HepG2 (cell line): ENCODE measurements at regions not wholly inside any gene's neighbourhood (a gene's known extent, or its start where the extent isn't known, plus 50 kb on each side); places are given as distances from the start of the nearest gene placed in this dataset.

Source experiments
- ATAC-seq: fragments of 200-7000 bp; cut with Tn5 transposase; 3 replicates; pipeline ENCODE4 v1.9.1; 2020; ENCODE audit warnings: mild to moderate bottlenecking, moderate library complexity
- BruUV-seq: library from RNA; stranded (reverse); fragments of 400-500 nt; replicated peaks from 2 replicates; lab custom pipeline; 2021; lab: Mats Ljungman, UMichigan
- CTCF ChIA-PET: fragments of 300-600 bp; formaldehyde crosslinking; extraction: SDS; loops from one replicate; lab custom pipeline; 2021; ENCODE audit warnings: low total read pairs, inconsistent platforms, low intra/inter-chr PET ratio; lab: Yijun Ruan, JAX
- POLR2A ChIA-PET: fragments of 350-600 bp; sonication (Branson Sonifier 250); formaldehyde crosslinking; loops from one replicate; lab custom pipeline; 2020; ENCODE audit warnings: antibody characterized with exemption, inconsistent platforms; lab: Yijun Ruan, JAX
- DNase-seq: peaks from one replicate; pipeline ENCODE4 v3.0.0-alpha.2; 2015; ENCODE audit warnings: low spot score
- FAIRE-seq: peaks from 3 replicates; lab custom pipeline; 2011; peaks lifted over from hg19 to GRCh38; lab: Jason Lieb, UNC
- H2AFZ ChIP-seq: one replicate; pipeline ENCODE4 v1.6.1; 2011; ENCODE audit warnings: low read length, inconsistent platforms
- H3K27ac ChIP-seq: fragments of 300-600 bp; 3 replicates; pipeline ENCODE4 v1.8.0; 2011; ENCODE audit warnings: mixed run types, mild to moderate bottlenecking, mixed read lengths, low read length, inconsistent platforms; ENCODE audit not compliant: insufficient read depth; ENCODE audit errors: extremely low read length
- H3K27me3 ChIP-seq, 2 experiments: fragments of 200-600 bp in 1 of 2; 2 replicates in 1 of 2; 3 replicates in 1 of 2; pipeline versions ENCODE4 v1.6.0 to v1.8.0; 2011; ENCODE audit warnings: low read length in 2 of 2, mild to moderate bottlenecking in 2 of 2, moderate library complexity in 2 of 2, inconsistent platforms in 1 of 2; ENCODE audit not compliant: insufficient read depth in 2 of 2, control insufficient read depth in 1 of 2
- H3K36me3 ChIP-seq, 2 experiments: fragments of 200-600 bp in 1 of 2; replicated peaks in 1 of 2; 2 replicates in 1 of 2; 3 replicates in 1 of 2; pipeline versions ENCODE4 v1.5.1 to v1.8.0; 2011; ENCODE audit warnings: low read length in 2 of 2, inconsistent platforms in 1 of 2; ENCODE audit not compliant: insufficient read depth in 2 of 2, control insufficient read depth in 1 of 2
- H3K4me1 ChIP-seq: 2 replicates; pipeline ENCODE4 v1.5.1; 2012; ENCODE audit warnings: low read length, inconsistent platforms; ENCODE audit not compliant: insufficient read depth
- H3K4me2 ChIP-seq: 2 replicates; pipeline ENCODE4 v1.6.0; 2011; ENCODE audit warnings: low read depth, low read length, inconsistent platforms
- H3K4me3 ChIP-seq, 3 experiments: fragments of 200-600 bp in 1 of 3; sonication (generic), shearing (Covaris generic) in 1 of 3; replicated peaks in 1 of 3; 2 replicates each; pipeline ENCODE4 v1.5.1; 2011 to 2016; ENCODE audit warnings: low read length in 3 of 3, inconsistent platforms in 2 of 3, low read depth in 2 of 3, mild to moderate bottlenecking in 2 of 3, control low read depth in 1 of 3, mixed read lengths in 1 of 3; ENCODE audit not compliant: insufficient read depth in 1 of 3
- H3K79me2 ChIP-seq: one replicate; pipeline ENCODE4 v1.6.1; 2011; ENCODE audit warnings: low read length, inconsistent platforms; ENCODE audit not compliant: insufficient read depth
- H3K9ac ChIP-seq: 2 replicates; pipeline ENCODE4 v1.6.0; 2011; ENCODE audit warnings: mild to moderate bottlenecking, low read depth, low read length, inconsistent platforms; ENCODE audit not compliant: insufficient read depth
- H3K9me3 ChIP-seq: 2 replicates; pipeline ENCODE4 v1.5.1; 2012; ENCODE audit warnings: mild to moderate bottlenecking, low read length
- H4K20me1 ChIP-seq: 2 replicates; pipeline ENCODE4 v1.6.0; 2011; ENCODE audit warnings: inconsistent platforms, mild to moderate bottlenecking, low read length, moderate library complexity; ENCODE audit not compliant: insufficient read depth
- CENPBD1 ChIP-seq: sonication (generic); formaldehyde crosslinking; IDR thresholded peaks from 2 replicates; pipeline ENCODE4 v1.8.0; 2022; ENCODE audit warnings: missing genetic modification reagents, low read depth, mild to moderate bottlenecking, borderline replicate concordance
- EP300 ChIP-seq, 3 experiments: sonication (generic) in 1 of 3; formaldehyde crosslinking in 1 of 3; IDR thresholded peaks; 2 replicates each; pipeline versions ENCODE4 v1.5.1 to v1.6.1; 2011 to 2020; ENCODE audit warnings: low read depth in 2 of 3, low read length in 2 of 3, borderline replicate concordance in 1 of 3, improper control_type of control experiment in 1 of 3, mild to moderate bottlenecking in 1 of 3, missing genetic modification reagents in 1 of 3, moderate library complexity in 1 of 3
- HNF4G ChIP-seq, 2 experiments: sonication (generic) in 1 of 2; formaldehyde crosslinking in 1 of 2; IDR thresholded peaks; 2 replicates each; pipeline versions ENCODE4 v1.4.0 to v1.6.1; 2011 to 2020; ENCODE audit warnings: borderline replicate concordance in 2 of 2, low read depth in 2 of 2, mild to moderate bottlenecking in 2 of 2, low read length in 1 of 2, missing genetic modification reagents in 1 of 2, moderate library complexity in 1 of 2
- HNRNPUL1 ChIP-seq: fragments of 200-400 bp; formaldehyde crosslinking; IDR thresholded peaks from 2 replicates; pipeline ENCODE4 v1.6.1; 2017; ENCODE audit warnings: low read depth, mild to moderate bottlenecking, low read length, moderate library complexity
- JUN ChIP-seq: sonication (generic); formaldehyde crosslinking; IDR thresholded peaks from 2 replicates; pipeline ENCODE4 v1.4.0; 2020; ENCODE audit warnings: mild to moderate bottlenecking, missing genetic modification reagents
- KMT2B ChIP-seq: IDR thresholded peaks from 2 replicates; pipeline ENCODE4 v1.6.1; 2016; ENCODE audit warnings: missing genetic modification reagents, missing compliant biosample characterization
- MEF2D ChIP-seq: sonication (generic); formaldehyde crosslinking; IDR thresholded peaks from 2 replicates; pipeline ENCODE4 v1.5.1; 2020; ENCODE audit warnings: mild to moderate bottlenecking, missing genetic modification reagents
- REXO4 ChIP-seq: sonication (generic); formaldehyde crosslinking; IDR thresholded peaks from 2 replicates; pipeline ENCODE4 v1.8.0; 2022; ENCODE audit warnings: missing genetic modification reagents, mild to moderate bottlenecking, borderline replicate concordance
- ZBTB43 ChIP-seq: sonication (generic); formaldehyde crosslinking; conservative IDR thresholded peaks from 2 replicates; pipeline ENCODE4 v1.4.0; 2020; ENCODE audit warnings: missing genetic modification reagents
- ZNF160 ChIP-seq: sonication (generic); formaldehyde crosslinking; IDR thresholded peaks from 2 replicates; pipeline ENCODE4 v1.8.0; 2022; ENCODE audit warnings: mild to moderate bottlenecking, inconsistent platforms, missing genetic modification reagents
- ZNF234 ChIP-seq: sonication (generic); formaldehyde crosslinking; conservative IDR thresholded peaks from 2 replicates; pipeline ENCODE4 v1.5.1; 2020; ENCODE audit warnings: mild to moderate bottlenecking, missing genetic modification reagents
- ZNF383 ChIP-seq: sonication (generic); formaldehyde crosslinking; IDR thresholded peaks from 2 replicates; pipeline ENCODE4 v1.4.0; 2020; ENCODE audit warnings: missing genetic modification reagents, mild to moderate bottlenecking, borderline replicate concordance
- ZNF431 ChIP-seq: sonication (generic); formaldehyde crosslinking; IDR thresholded peaks from 2 replicates; pipeline ENCODE4 v1.9.0; 2022; ENCODE audit warnings: missing genetic modification reagents, low read depth, mild to moderate bottlenecking, borderline replicate concordance
- ZNF691 ChIP-seq: sonication (generic); formaldehyde crosslinking; IDR thresholded peaks from 2 replicates; pipeline ENCODE4 v1.4.0; 2020; ENCODE audit warnings: missing genetic modification reagents, low read depth, mild to moderate bottlenecking, borderline replicate concordance
- WGBS: methylation state at CpG from one replicate; pipeline ENCODE4 v1.1.6; 2017; ENCODE audit warnings: low lambda C conversion rate; 5-methylcytosine and 5-hydroxymethylcytosine counted together
- in situ Hi-C: cut with HindIII; loops from 2 replicates; pipeline ENCODE4 v1.10.0; 2017; ENCODE audit warnings: low pct_unique_long_range_greater_than_20kb; ENCODE audit not compliant: extremely low pct_ligation_motif_present
- intact Hi-C: fragments of 100-400 bp; cut with micrococcal nuclease; formaldehyde crosslinking; loops from one replicate; pipeline ENCODE4 v1.10.0; 2022; ENCODE audit not compliant: unreplicated experiment

- H3K4me3 ChIP-seq: no peak overlapping the region
- FAIRE-seq: no peak
- H3K27ac ChIP-seq: no peak overlapping the region
- no peak for ATAC-seq
- TF ChIP-seq CENPBD1 (CRISPR knock-in tag): no peak
- no peak for TF ChIP-seq MEF2D (CRISPR knock-in tag)
- no peak for TF ChIP-seq ZNF160 (CRISPR knock-in tag)
- H3K9me3 ChIP-seq: no peaks in the 10 kb centered on the region
- in situ Hi-C loops (no loop called here), intact Hi-C loops (no loop called here)
- BruUV-seq: no TSS peak
- no peak overlapping the region for H2AFZ ChIP-seq
- H3K79me2 ChIP-seq: no peaks in the 10 kb centered on the region
- H3K27me3 ChIP-seq: no peaks in the 10 kb centered on the region
- no peak for DNase-seq
- H3K4me1 ChIP-seq: no peaks in the 10 kb centered on the region
- no peaks in the 10 kb centered on the region for H3K36me3 ChIP-seq
- CTCF ChIA-PET: no interaction called here
- 48% methylated on average over 2 of the region's 2 CpGs for WGBS
- no peaks in the 10 kb centered on the region for H4K20me1 ChIP-seq
- POLR2A ChIA-PET: no interaction called here
- no peak overlapping the region for H3K4me2 ChIP-seq
- no peak overlapping the region for H3K9ac ChIP-seq
Measured at GRCh38 chr5:91528831-91529230, 145.7 kb upstream of the ARRDC3 start.

- intact Hi-C loops: no loop called here
- no peaks in the 10 kb centered on the region for H3K9me3 ChIP-seq
- H3K4me2 ChIP-seq: no peak overlapping the region
- no peak overlapping the region for H3K9ac ChIP-seq
- H3K4me1 ChIP-seq: no peaks in the 10 kb centered on the region
- no peaks in the 10 kb centered on the region for H3K27me3 ChIP-seq
- DNase-seq (no peak), FAIRE-seq (no peak)
- H3K4me3 ChIP-seq: no peak overlapping the region
- 0% methylated on average over 5 of the region's 5 CpGs for WGBS
- H2AFZ ChIP-seq: no peak overlapping the region
- ChIA-PET POLR2A (no interaction called here), CTCF (no interaction called here)
- H3K36me3 ChIP-seq: no peaks in the 10 kb centered on the region
- no peaks in the 10 kb centered on the region for H4K20me1 ChIP-seq
- H3K27ac ChIP-seq: no peak overlapping the region
- in situ Hi-C loops: no loop called here
- TF ChIP-seq ZBTB43 (CRISPR knock-in tag) (no peak), ZNF234 (CRISPR knock-in tag) (no peak), REXO4 (CRISPR knock-in tag) (no peak), HNF4G (IDR thresholded peaks at IDR 0.05; ENCODE audit: borderline replicate concordance, low read depth, low read length) (no peak), HNF4G (CRISPR knock-in tag; IDR thresholded peaks at IDR 0.05; ENCODE audit: borderline replicate concordance, low read depth) (no peak), HNRNPUL1 (no peak), JUN (CRISPR knock-in tag) (no peak), KMT2B (CRISPR knock-in tag) (no peak), ZNF383 (CRISPR knock-in tag) (no peak), EP300 (IDR thresholded peaks at IDR 0.05; ENCODE audit: low read depth in 2 of 2, low read length in 2 of 2) (no peak), EP300 (CRISPR knock-in tag; IDR thresholded peaks at IDR 0.05; ENCODE audit: borderline replicate concordance) (no peak), ZNF431 (no peak), ZNF691 (CRISPR knock-in tag) (no peak)
- TF ChIP-seq, all 625 proteins: peak for 0
- no peak for ATAC-seq
- no peaks in the 10 kb centered on the region for H3K79me2 ChIP-seq
- BruUV-seq: no TSS peak
Measured at GRCh38 chr5:91521785-91522184, 138.7 kb upstream of the ARRDC3 start.
